ENCODE measurements at regions not wholly inside any gene's neighbourhood (a gene's known extent, or its start where the extent isn't known, plus 50 kb on each side); places are given as distances from the start of the nearest gene placed in this dataset.
A peak's percentile ranks its signal among the peaks of the same experiment; 100 is the strongest.

GRCh38 chr7:63925626-63926460, 72.8 kb upstream of the ZNF722 start:
- peaks cover 41% of the 10 kb centered on the region for H3K9me3 ChIP-seq
- H3K4me3 ChIP-seq: peak overlapping the region; percentile 85
- no peaks in the 10 kb centered on the region for H3K27me3 ChIP-seq
- no peak for TF ChIP-seq Cebpa-rat (IDR thresholded peaks at IDR 0.05)
- H3K4me1 ChIP-seq: peaks cover 19% of the 10 kb centered on the region
- peaks cover 18% of the 10 kb centered on the region for H3K36me3 ChIP-seq
- H3K9ac ChIP-seq: peak overlapping the region; percentile 99
- H3K27ac ChIP-seq: peak overlapping the region; percentile 100
- H4K20me1 ChIP-seq: no peaks in the 10 kb centered on the region
- H3K4me2 ChIP-seq: peak overlapping the region; percentile 94

GRCh38 chr7:63927261-63927660, 71.4 kb upstream of the ZNF722 start:
- Histone ChIP-seq H3K4me2 (peak overlapping the region; percentile 94), H3K4me1 (peaks cover 19% of the 10 kb centered on the region), H3K36me3 (peaks cover 9% of the 10 kb centered on the region; the same call in 1 of the 2 replicates), H4K20me1 (no peaks in the 10 kb centered on the region), H3K27me3 (no peaks in the 10 kb centered on the region), H3K27ac (peak overlapping the region; percentile 100), H3K4me3 (peak overlapping the region; percentile 85), H3K9me3 (peaks cover 42% of the 10 kb centered on the region), H3K9ac (peak overlapping the region; percentile 99)
- TF ChIP-seq Cebpa-rat (IDR thresholded peaks at IDR 0.05): no peak

GRCh38 chr7:63931057-63931600, 67.5 kb upstream of the ZNF722 start:
- peaks cover 37% of the 10 kb centered on the region for H3K9me3 ChIP-seq
- H3K27me3 ChIP-seq: no peaks in the 10 kb centered on the region
- H3K4me1 ChIP-seq: peaks cover 8% of the 10 kb centered on the region
- H3K9ac ChIP-seq: no peak overlapping the region
- no peak for TF ChIP-seq Cebpa-rat (IDR thresholded peaks at IDR 0.05)
- H3K36me3 ChIP-seq: no peaks in the 10 kb centered on the region
- no peak overlapping the region for H3K4me2 ChIP-seq
- H3K27ac ChIP-seq: no peak overlapping the region
- H3K4me3 ChIP-seq: no peak overlapping the region
- no peaks in the 10 kb centered on the region for H4K20me1 ChIP-seq

DNA sequence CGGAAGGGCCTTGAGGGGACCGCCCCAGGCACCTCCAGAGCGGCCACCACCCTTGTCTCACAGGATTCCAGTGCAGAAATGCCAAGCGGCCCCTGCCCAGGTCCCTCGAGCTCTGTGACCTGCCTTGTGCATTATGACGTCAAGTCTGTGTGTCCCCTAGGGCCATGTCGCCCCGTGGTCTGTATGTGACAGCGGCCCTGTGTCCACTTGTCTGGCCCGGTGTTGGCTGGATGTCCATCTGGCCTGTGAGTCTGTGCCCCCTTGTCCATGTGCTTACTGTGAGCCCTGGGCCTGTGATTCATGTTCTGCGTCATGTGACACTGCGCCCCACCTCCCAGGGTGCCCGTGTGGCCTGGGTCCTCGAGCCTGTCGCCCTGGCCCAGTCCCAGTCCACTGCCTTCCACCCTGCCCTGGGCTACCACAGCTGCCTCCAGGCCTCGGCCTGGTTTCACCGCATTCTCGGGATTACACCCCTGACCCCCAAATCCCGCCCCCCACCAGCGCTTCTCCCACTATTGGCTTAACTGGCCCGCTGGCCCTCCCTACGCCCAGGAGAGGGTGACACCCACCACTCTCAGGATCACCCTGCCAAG, 66.6 kb upstream of the ZNF722 start:
- H3K4me2 ChIP-seq: no peak overlapping the region
- no peaks in the 10 kb centered on the region for H3K27me3 ChIP-seq
- no peaks in the 10 kb centered on the region for H3K36me3 ChIP-seq
- no peak overlapping the region for H3K27ac ChIP-seq
- no peak for TF ChIP-seq Cebpa-rat (IDR thresholded peaks at IDR 0.05)
- H3K9ac ChIP-seq: no peak overlapping the region
- no peaks in the 10 kb centered on the region for H4K20me1 ChIP-seq
- peaks cover 43% of the 10 kb centered on the region for H3K9me3 ChIP-seq
- H3K4me1 ChIP-seq: peaks cover 6% of the 10 kb centered on the region
- H3K4me3 ChIP-seq: no peak overlapping the region

Data from BLaER1 (cell line).